ENCODE measurements at regions not wholly inside any gene's neighbourhood (a gene's known extent, or its start where the extent isn't known, plus 50 kb on each side); places are given as distances from the start of the nearest gene placed in this dataset.
"Not testable (repeated sequence)": the region's sequence is repeated elsewhere in the genome, so short reads cannot be mapped to it uniquely, and the experiment has no call there.

GRCh38 chr6:81869749-81870508, 117.4 kb upstream of the TENT5A start:
- intact Hi-C loops (cut with micrococcal nuclease), result not testable (repeated sequence)

GRCh38 chr6:81865712-81866111, 113.2 kb upstream of the TENT5A start:
- intact Hi-C loops (cut with micrococcal nuclease), result no loop called here

DNA sequence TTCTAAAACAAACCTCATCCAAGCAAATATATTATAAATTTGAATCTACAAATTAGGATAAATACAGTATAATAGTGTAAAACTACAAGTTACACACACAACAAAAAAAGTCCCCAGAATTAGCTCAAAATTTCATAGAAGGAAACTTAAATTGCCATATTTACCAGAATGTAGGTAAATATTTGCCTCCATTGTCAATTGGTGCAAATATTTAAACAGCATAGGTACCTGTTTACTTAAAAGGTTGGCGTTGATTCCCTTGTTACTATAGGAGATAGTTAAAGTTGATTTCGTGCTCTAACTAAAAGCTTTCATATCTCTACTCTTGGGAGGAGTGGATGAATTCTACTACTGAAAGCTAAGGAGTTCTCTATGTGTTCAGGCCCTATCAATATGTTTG, 111.6 kb upstream of the TENT5A start:
- intact Hi-C loops (cut with micrococcal nuclease), result no loop called here

- intact Hi-C loops (cut with micrococcal nuclease), result no loop called here
These were observed 110.6 kb upstream of the TENT5A start for GRCh38 chr6:81863123-81863522.

- intact Hi-C loops (cut with micrococcal nuclease), result no loop called here
These were observed 108.8 kb upstream of the TENT5A start for GRCh38 chr6:81861281-81861680.

GRCh38 chr6:81859884-81860283, 107.4 kb upstream of the TENT5A start:
- intact Hi-C loops (cut with micrococcal nuclease), result no loop called here

DNA sequence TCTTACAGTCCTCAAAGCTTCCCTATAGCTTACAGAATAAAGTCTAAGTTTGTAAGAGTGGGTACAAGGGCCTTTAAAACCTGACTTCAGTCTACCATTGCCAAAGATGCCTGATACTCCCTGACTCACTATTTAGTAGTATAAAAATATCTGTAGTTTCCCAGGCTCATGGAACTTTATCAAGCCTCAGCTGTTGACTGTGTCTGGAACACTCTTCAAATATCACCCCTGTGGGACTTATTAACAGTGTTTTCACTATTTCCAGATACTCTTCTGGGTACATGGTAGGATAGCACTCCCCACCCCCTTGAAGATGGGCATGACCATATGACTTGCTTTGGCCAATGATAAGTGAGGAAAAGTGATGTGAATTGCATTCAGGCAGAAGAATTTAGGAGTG, 105.3 kb upstream of the TENT5A start:
- intact Hi-C loops (cut with micrococcal nuclease), result no loop called here

- intact Hi-C loops (cut with micrococcal nuclease), result no loop called here
These were observed 104.4 kb upstream of the TENT5A start for GRCh38 chr6:81856872-81857271.

DNA sequence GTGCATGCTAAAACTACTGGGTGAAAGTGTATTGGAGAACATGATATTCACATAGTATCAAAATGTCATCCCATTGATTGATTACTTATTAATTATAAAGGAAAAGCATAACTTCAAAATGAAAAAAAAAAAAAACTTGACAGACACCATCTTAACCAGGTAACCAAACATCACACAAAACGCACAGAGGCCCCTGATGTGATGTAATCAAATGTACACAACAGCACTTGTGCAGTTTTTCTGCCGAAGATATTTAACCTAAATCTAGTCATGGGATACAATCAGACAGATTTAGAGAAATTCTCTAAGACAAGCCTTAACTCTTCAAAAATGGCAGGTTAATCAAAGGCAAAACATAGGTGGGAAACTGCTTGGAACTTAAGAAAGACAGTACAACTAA, 102.0 kb upstream of the TENT5A start:
- intact Hi-C loops (cut with micrococcal nuclease), result no loop called here

- intact Hi-C loops (cut with micrococcal nuclease), result no loop called here
These were observed 101.5 kb upstream of the TENT5A start for GRCh38 chr6:81853975-81854374.

- intact Hi-C loops (cut with micrococcal nuclease), result no loop called here
These were observed 96.8 kb upstream of the TENT5A start for GRCh38 chr6:81849248-81849647.

GRCh38 chr6:81847866-81848265, 95.4 kb upstream of the TENT5A start:
- intact Hi-C loops (cut with micrococcal nuclease), result no loop called here

GRCh38 chr6:81844686-81845085, 92.2 kb upstream of the TENT5A start:
- intact Hi-C loops (cut with micrococcal nuclease), result no loop called here

- intact Hi-C loops (cut with micrococcal nuclease), result no loop called here
These were observed 90.8 kb upstream of the TENT5A start for GRCh38 chr6:81843302-81843701.

DNA sequence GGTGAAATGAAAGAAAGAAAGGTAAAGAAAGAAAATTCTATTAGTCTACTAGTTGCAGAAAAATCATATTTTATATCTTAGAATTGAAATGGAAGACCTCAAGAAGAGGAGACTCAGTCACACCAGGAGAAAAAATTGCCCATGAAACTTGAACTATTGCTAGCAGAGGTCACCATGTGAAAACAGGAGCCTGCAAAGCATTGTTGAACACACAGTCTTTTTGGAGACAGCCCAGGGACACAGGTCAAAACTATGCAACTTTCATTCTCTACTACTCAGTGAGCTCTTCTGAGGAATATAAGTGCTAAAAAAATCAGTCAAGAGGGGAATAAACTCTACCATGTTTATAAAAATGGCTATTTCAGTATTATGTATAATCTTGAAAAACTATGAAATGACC, 89.8 kb upstream of the TENT5A start:
- intact Hi-C loops (cut with micrococcal nuclease), result no loop called here

GRCh38 chr6:81838724-81839426, 86.4 kb upstream of the TENT5A start:
- intact Hi-C loops (cut with micrococcal nuclease), result no loop called here

DNA sequence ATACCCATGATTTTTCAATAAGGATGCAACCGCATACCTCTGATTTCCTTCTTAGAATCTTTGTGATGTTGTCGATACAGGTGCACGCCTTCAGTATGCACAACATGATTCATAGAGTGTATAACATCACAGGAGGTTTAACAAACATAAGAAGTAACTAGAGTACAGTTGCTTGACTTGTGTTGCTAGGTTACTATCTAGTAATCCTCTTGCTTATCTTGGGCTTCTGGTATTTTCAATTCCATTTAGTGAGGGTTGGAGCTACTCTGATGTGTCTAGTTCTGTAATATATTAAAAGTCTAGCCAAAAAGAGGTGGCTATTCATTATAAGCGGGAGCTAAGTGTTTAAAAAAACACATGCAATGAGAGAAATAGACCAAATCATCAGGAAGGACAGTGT, 85.5 kb upstream of the TENT5A start:
- intact Hi-C loops (cut with micrococcal nuclease), result no loop called here

DNA sequence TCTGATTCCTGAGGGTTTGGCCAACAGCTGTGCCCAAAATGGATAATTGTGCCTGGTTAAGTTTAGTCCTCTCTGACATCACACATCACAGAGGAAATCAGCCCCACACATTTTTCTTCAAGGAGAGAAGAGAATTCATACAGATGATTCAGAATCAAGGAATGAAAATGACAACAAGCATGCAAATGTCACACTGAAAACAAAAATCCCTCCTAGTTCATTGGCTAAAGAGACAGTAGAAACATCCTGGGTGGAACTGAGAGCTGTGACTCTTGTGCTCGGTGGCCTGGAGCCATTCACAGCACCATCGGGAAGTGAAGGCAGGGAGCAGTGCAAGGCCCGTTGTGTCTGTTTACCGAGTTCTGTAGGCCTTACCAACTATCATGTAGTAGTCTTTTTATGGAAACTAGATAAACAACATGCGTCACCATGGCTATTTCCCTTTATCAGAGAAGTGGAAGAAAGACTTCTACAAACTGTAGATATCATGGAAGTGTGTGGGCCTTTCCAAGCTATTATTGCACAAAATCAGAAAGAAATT, 81.7 kb upstream of the TENT5A start:
- intact Hi-C loops (cut with micrococcal nuclease), result no loop called here

DNA sequence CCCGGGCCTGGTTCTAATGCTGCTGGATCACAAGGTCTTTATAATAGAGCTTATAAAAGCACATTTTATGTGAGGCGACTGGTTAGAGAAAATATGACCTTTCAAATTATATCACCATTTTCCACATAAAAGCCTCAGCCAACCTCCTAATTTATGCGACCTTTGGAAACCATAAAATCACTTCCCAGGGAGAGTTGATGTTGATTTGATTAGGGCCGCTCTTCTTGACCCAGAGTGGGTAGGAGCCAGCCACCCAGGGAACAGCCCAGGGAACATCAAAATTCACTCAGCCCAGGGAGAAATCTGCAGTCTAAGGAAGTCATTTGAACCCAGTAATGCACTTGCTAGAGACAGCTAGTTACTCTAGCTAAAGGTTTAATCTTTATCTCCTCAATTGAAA, 79.8 kb upstream of the TENT5A start:
- intact Hi-C loops (cut with micrococcal nuclease), result no loop called here

DNA sequence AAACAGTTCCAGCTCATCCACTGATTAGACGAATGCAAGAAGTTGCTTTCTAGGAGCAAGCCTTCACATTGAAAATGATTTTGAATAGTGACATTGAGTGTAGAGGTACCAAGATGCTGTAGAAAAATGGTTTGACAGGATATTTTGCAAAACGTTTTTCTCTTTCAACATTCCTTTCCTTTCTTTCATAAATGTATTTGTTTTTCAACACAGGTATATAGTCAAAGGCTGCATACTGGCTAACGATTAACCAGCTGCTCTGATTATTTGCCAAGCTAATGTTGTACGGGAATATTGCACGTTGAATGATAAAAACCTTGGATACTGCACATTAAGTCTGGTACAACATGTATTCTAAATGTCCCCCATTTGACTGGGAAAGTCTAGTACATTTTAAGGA, 78.8 kb upstream of the TENT5A start:
- intact Hi-C loops (cut with micrococcal nuclease), result no loop called here

DNA sequence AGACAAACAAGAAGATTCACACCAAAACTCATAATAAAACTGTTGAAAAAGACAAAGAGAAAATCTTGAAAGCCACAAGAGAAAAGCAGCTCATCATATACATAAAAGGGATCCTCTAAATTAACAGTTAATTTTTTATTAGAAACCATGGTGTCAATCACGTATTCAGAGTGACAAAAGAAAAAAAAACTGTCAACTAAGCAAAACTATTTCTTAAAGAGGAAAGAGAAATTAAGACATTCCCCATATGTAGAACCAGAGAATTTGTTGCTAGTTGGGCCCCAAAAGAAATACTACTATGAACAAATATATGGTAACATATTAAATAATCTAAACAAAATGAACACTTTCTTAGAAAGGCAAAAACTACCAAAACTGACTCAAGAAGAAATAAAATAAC, 74.3 kb upstream of the TENT5A start:
- intact Hi-C loops (cut with micrococcal nuclease), result no loop called here

DNA sequence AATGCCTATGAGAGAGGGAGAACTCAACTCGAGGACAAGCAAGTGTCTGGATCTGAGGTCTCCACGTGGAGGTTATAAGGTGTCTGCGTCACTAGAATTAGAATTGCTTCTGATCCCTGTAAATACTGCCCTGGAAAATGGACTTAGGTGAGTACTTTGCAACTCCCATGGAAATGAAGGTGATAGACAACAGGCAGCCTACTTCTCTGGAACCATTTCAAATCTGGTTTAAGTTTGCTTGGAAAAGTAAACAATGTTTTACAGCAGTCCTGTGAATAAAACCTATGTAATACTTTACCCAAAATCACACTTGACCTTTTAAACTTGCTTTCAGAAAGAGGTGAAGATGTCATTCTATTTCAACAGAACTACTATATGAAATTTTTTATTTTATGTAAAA, 70.1 kb upstream of the TENT5A start:
- intact Hi-C loops (cut with micrococcal nuclease), result no loop called here

- intact Hi-C loops (cut with micrococcal nuclease), result no loop called here
These were observed 69.0 kb upstream of the TENT5A start for GRCh38 chr6:81821449-81821848.

Measured in T-helper 1 cell treated with Interleukin-12 subunit alpha and Interleukin-12 subunit beta and Interleukin-4 antibody, amounts not matched to agents 30 ng/mL and 1 ng/mL, for 36 hours (primary cell).